OCI-LY7 (cell line): ENCODE measurements at regions not wholly inside any gene's neighbourhood (a gene's known extent, or its start where the extent isn't known, plus 50 kb on each side); places are given as distances from the start of the nearest gene placed in this dataset.
"Not testable (repeated sequence)": the region's sequence is repeated elsewhere in the genome, so short reads cannot be mapped to it uniquely, and the experiment has no call there.

Source experiments
- BruUV-seq: library from RNA; stranded (reverse); fragments of 400-500 nt; replicated peaks from 2 replicates; lab custom pipeline; 2021; lab: Mats Ljungman, UMichigan
- CTCF ChIA-PET: fragments of 300-600 bp; sonication (Branson Sonifier 250); formaldehyde crosslinking; loops from one replicate; lab custom pipeline; 2022; ENCODE audit warnings: antibody characterized with exemption; ENCODE audit not compliant: unreplicated experiment; lab: Charles Lee
- POLR2A ChIA-PET: fragments of 300-600 bp; sonication (Branson Sonifier 250); formaldehyde crosslinking; loops from one replicate; lab custom pipeline; 2022; ENCODE audit warnings: antibody characterized with exemption; lab: Charles Lee
- DNase-seq: peaks from one replicate; pipeline ENCODE4 v3.0.0-alpha.2; 2015; ENCODE audit warnings: low spot score
- H2AFZ ChIP-seq: fragments of 200-600 bp; sonication (generic), shearing (Covaris generic); 2 replicates; pipeline ENCODE4 v1.6.1; 2014; ENCODE audit warnings: mild to moderate bottlenecking, antibody characterized with exemption, low read length, moderate library complexity
- H3K27ac ChIP-seq: fragments of 200-600 bp; sonication (generic); 2 replicates; pipeline ENCODE4 v1.5.1; 2014; ENCODE audit warnings: mixed run types, low read depth, mild to moderate bottlenecking, moderate library complexity, low read length, inconsistent platforms; ENCODE audit not compliant: poor library complexity, severe bottlenecking
- H3K36me3 ChIP-seq: fragments of 200-600 bp; sonication (generic); 2 replicates; pipeline ENCODE4 v1.6.1; 2014; ENCODE audit warnings: mild to moderate bottlenecking, antibody characterized with exemption, low read length, moderate library complexity, mixed read lengths; ENCODE audit not compliant: insufficient read depth
- H3K4me1 ChIP-seq: fragments of 200-600 bp; sonication (generic); 2 replicates; pipeline ENCODE4 v1.5.1; 2014; ENCODE audit warnings: mild to moderate bottlenecking, low read length; ENCODE audit not compliant: insufficient read depth, poor library complexity, severe bottlenecking
- H3K4me2 ChIP-seq: fragments of 200-600 bp; sonication (generic); 2 replicates; pipeline ENCODE4 v1.6.1; 2014; ENCODE audit warnings: mild to moderate bottlenecking, low read length
- H3K4me3 ChIP-seq: fragments of 200-600 bp; sonication (generic); 2 replicates; pipeline ENCODE4 v1.5.1; 2014; ENCODE audit warnings: mild to moderate bottlenecking, low read depth, low read length; ENCODE audit not compliant: poor library complexity, severe bottlenecking
- H3K79me2 ChIP-seq: fragments of 200-600 bp; sonication (generic); 2 replicates; pipeline ENCODE4 v1.6.1; 2016; ENCODE audit warnings: low read depth, mild to moderate bottlenecking, low read length, moderate library complexity, mixed read lengths; ENCODE audit not compliant: insufficient read depth
- H3K9me2 ChIP-seq: fragments of 200-600 bp; sonication (generic); 2 replicates; pipeline ENCODE4 v1.6.1; 2016; ENCODE audit warnings: mild to moderate bottlenecking, low read length, mixed read lengths; ENCODE audit not compliant: insufficient read depth
- H3K9me3 ChIP-seq: fragments of 200-600 bp; sonication (generic); 2 replicates; pipeline ENCODE4 v1.6.1; 2014; ENCODE audit warnings: mild to moderate bottlenecking, mixed run types, low read length, mixed read lengths
- H4K20me1 ChIP-seq: fragments of 200-600 bp; sonication (generic); 2 replicates; pipeline ENCODE4 v1.6.1; 2014; ENCODE audit warnings: mild to moderate bottlenecking, antibody characterized with exemption, low read length, moderate library complexity, mixed read lengths; ENCODE audit not compliant: insufficient read depth
- CTCF ChIP-seq: fragments of 200-600 bp; sonication (generic); conservative IDR thresholded peaks from 2 replicates; pipeline ENCODE4 v1.5.1; 2014; ENCODE audit warnings: mild to moderate bottlenecking, antibody characterized with exemption, low read length, moderate library complexity, mixed read lengths
- EZH2phosphoT487 ChIP-seq: fragments of 200-600 bp; sonication (generic); IDR thresholded peaks from 2 replicates; pipeline ENCODE4 v1.6.1; 2018; ENCODE audit warnings: low read depth, borderline replicate concordance, mild to moderate bottlenecking, mixed run types, antibody characterized with exemption, low read length, moderate library complexity, mixed read lengths
- intact Hi-C: fragments of 100-400 bp; cut with micrococcal nuclease; formaldehyde crosslinking; loops from one replicate; pipeline ENCODE4 v1.10.0; 2022; ENCODE audit not compliant: unreplicated experiment

- Histone ChIP-seq H2AFZ (no peak overlapping the region), H3K4me2 (no peak overlapping the region), H3K9me3 (no peaks in the 10 kb centered on the region), H3K9me2 (no peaks in the 10 kb centered on the region), H4K20me1 (no peaks in the 10 kb centered on the region), H3K36me3 (no peaks in the 10 kb centered on the region), H3K79me2 (no peaks in the 10 kb centered on the region), H3K27ac (no peak overlapping the region), H3K4me3 (no peak overlapping the region), H3K4me1 (no peaks in the 10 kb centered on the region)
- ChIA-PET CTCF (no interaction called here), POLR2A (no interaction called here)
- BruUV-seq: no TSS peak
- intact Hi-C loops: no loop called here
- DNase-seq: no peak
- TF ChIP-seq EZH2phosphoT487 (no peak), CTCF (no peak)
Observed at GRCh38 chr2:48233005-48233404, 81.5 kb upstream of the FOXN2 start.

- POLR2A ChIA-PET: not testable (repeated sequence)
Observed at GRCh38 chr2:48233824-48234223, 80.7 kb upstream of the FOXN2 start.

GRCh38 chr2:48235076-48235475 is 79.4 kb upstream of the FOXN2 start:
- H3K36me3 ChIP-seq: no peaks in the 10 kb centered on the region
- no peak for DNase-seq
- no peaks in the 10 kb centered on the region for H3K79me2 ChIP-seq
- TF ChIP-seq CTCF (no peak), EZH2phosphoT487 (no peak)
- H3K4me3 ChIP-seq: no peak overlapping the region
- ChIA-PET POLR2A (interaction anchor here (0.9 kb wide), 1 partner anchor 242 kb away, joined by 3 read pairs; no protein-coding TSS in a partner anchor), CTCF (no interaction called here)
- no peaks in the 10 kb centered on the region for H4K20me1 ChIP-seq
- no peak overlapping the region for H2AFZ ChIP-seq
- intact Hi-C loops: no loop called here
- no peaks in the 10 kb centered on the region for H3K9me3 ChIP-seq
- H3K9me2 ChIP-seq: no peaks in the 10 kb centered on the region
- H3K27ac ChIP-seq: no peak overlapping the region
- BruUV-seq: no TSS peak
- no peak overlapping the region for H3K4me2 ChIP-seq
- no peaks in the 10 kb centered on the region for H3K4me1 ChIP-seq

More at GRCh38 chr2:48233824-48234223, 80.7 kb upstream of the FOXN2 start:
- H4K20me1 ChIP-seq, H3K4me3 ChIP-seq, DNase-seq, H2AFZ ChIP-seq, H3K4me2 ChIP-seq, BruUV-seq, H3K4me1 ChIP-seq, H3K79me2 ChIP-seq, H3K9me2 ChIP-seq, H3K9me3 ChIP-seq, H3K27ac ChIP-seq, H3K36me3 ChIP-seq, CTCF ChIA-PET, intact Hi-C loops: not testable (repeated sequence)
